ENCODE measurements at regions not wholly inside any gene's neighbourhood (a gene's known extent, or its start where the extent isn't known, plus 50 kb on each side); places are given as distances from the start of the nearest gene placed in this dataset.

GRCh38 chr11:97611345-97611744, 1221.5 kb downstream of the JRKL start:
- TF ChIP-seq CTCF (IDR thresholded peaks at IDR 0.05), result no peak
- TF ChIP-seq POLR2A (IDR thresholded peaks at IDR 0.05), result no peak

Measured in Peyer's patch (tissue), 4 donors.